HepG2 (cell line): ENCODE measurements at regions not wholly inside any gene's neighbourhood (a gene's known extent, or its start where the extent isn't known, plus 50 kb on each side); places are given as distances from the start of the nearest gene placed in this dataset.

ENCODE experiments used
- AKNA ChIP-seq: sonication (generic); formaldehyde crosslinking; IDR thresholded peaks from 2 replicates; pipeline ENCODE4 v1.4.0; 2020; ENCODE audit warnings: missing genetic modification reagents, borderline replicate concordance
- EZH2 ChIP-seq: conservative IDR thresholded peaks from 2 replicates; pipeline ENCODE4 v1.6.1; 2012; ENCODE audit warnings: mild to moderate bottlenecking, low read depth, low read length, moderate library complexity
- FOXM1 ChIP-seq: sonication (generic); formaldehyde crosslinking; IDR thresholded peaks from 2 replicates; pipeline ENCODE4 v1.5.0; 2020; ENCODE audit warnings: missing genetic modification reagents
- MYNN ChIP-seq: sonication (generic); formaldehyde crosslinking; IDR thresholded peaks from 2 replicates; pipeline ENCODE4 v1.4.0; 2020; ENCODE audit warnings: mild to moderate bottlenecking, low read depth, missing genetic modification reagents
- NBN ChIP-seq: fragments of 450-650 bp; conservative IDR thresholded peaks from 2 replicates; pipeline ENCODE4 v1.6.1; 2017
- NFRKB ChIP-seq: fragments of 450-650 bp; IDR thresholded peaks from 2 replicates; pipeline ENCODE4 v1.6.1; 2017
- NPAS2 ChIP-seq: sonication (generic); formaldehyde crosslinking; IDR thresholded peaks from 2 replicates; pipeline ENCODE4 v1.8.0; 2022; ENCODE audit warnings: mild to moderate bottlenecking, missing genetic modification reagents, borderline replicate concordance
- POLR2G ChIP-seq: fragments of 200-400 bp; formaldehyde crosslinking; IDR thresholded peaks from 2 replicates; pipeline ENCODE4 v1.6.1; 2018; ENCODE audit warnings: mild to moderate bottlenecking, low read depth, low read length, moderate library complexity
- RNF2 ChIP-seq: fragments of 450-650 bp; conservative IDR thresholded peaks from 2 replicates; pipeline ENCODE4 v1.6.1; 2016; ENCODE audit warnings: low read depth
- ZBTB39 ChIP-seq: sonication (generic); formaldehyde crosslinking; IDR thresholded peaks from 2 replicates; pipeline ENCODE4 v1.5.0; 2020; ENCODE audit warnings: missing genetic modification reagents
- ZFYVE20 ChIP-seq: sonication (generic); formaldehyde crosslinking; IDR thresholded peaks from 2 replicates; pipeline ENCODE4 v1.8.0; 2023; ENCODE audit warnings: low read depth, mild to moderate bottlenecking, moderate library complexity, missing genetic modification reagents, borderline replicate concordance
- ZNF124 ChIP-seq: sonication (generic); formaldehyde crosslinking; IDR thresholded peaks from 2 replicates; pipeline ENCODE4 v1.4.0; 2020; ENCODE audit warnings: missing genetic modification reagents
- ZNF143 ChIP-seq: sonication (generic); formaldehyde crosslinking; IDR thresholded peaks from 2 replicates; pipeline ENCODE4 v1.4.0; 2020; ENCODE audit warnings: missing genetic modification reagents
- ZXDC ChIP-seq: sonication (generic); formaldehyde crosslinking; IDR thresholded peaks from 2 replicates; pipeline ENCODE4 v1.5.0; 2020; ENCODE audit warnings: mild to moderate bottlenecking, missing genetic modification reagents
- TF ChIP-seq, protein P1 (sequence below), 2 experiments: sonication (generic) in 1 of 2; formaldehyde crosslinking in 1 of 2; IDR thresholded peaks; 2 replicates each; pipeline versions ENCODE4 v1.5.1 to v1.6.1; 2011 to 2020; ENCODE audit warnings: borderline replicate concordance in 1 of 2, low read depth in 1 of 2, low read length in 1 of 2, mild to moderate bottlenecking in 1 of 2, missing genetic modification reagents in 1 of 2, moderate library complexity in 1 of 2
- TF ChIP-seq, protein P2 (sequence below): sonication (generic); formaldehyde crosslinking; IDR thresholded peaks from 2 replicates; pipeline ENCODE4 v1.5.0; 2020; ENCODE audit warnings: missing genetic modification reagents
- TF ChIP-seq, protein P3 (sequence below): sonication (generic); formaldehyde crosslinking; IDR thresholded peaks from 2 replicates; pipeline ENCODE4 v1.8.1; 2023; ENCODE audit warnings: mild to moderate bottlenecking, missing genetic modification reagents

DNA sequence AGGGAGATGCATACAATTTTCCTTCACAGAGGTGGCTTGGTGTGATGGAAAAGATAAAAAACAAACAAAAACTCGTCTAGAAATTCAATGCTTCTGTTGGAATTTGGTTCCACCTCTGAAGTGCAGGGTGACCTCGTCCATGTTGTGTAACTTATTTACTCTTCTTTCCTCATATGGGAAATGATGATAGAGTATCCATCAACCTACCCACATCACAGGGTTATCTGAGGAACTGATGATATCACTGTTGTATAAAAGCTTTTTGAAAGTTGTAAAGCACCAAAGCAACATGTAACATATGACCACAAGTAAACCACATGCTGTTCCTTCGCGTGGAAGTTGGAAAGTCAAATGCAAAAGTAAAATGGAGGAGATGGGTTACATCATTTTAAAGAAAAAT lies 212.0 kb upstream of the SGK1 start (continued):
- TF ChIP-seq ZBTB39 (CRISPR knock-in tag) (no peak), AKNA (CRISPR knock-in tag) (no peak), FOXM1 (CRISPR knock-in tag) (no peak), RNF2 (peak; percentile 35; the same call in 1 of the 2 replicates), EZH2 (no peak), NPAS2 (no peak), ZNF124 (CRISPR knock-in tag) (peak; percentile 79), MYNN (CRISPR knock-in tag) (no peak), ZFYVE20 (no peak), ZXDC (CRISPR knock-in tag) (no peak), ZNF143 (no peak), NFRKB (no peak), POLR2G (no peak), NBN (no peak)
- TF ChIP-seq, protein P1, sequence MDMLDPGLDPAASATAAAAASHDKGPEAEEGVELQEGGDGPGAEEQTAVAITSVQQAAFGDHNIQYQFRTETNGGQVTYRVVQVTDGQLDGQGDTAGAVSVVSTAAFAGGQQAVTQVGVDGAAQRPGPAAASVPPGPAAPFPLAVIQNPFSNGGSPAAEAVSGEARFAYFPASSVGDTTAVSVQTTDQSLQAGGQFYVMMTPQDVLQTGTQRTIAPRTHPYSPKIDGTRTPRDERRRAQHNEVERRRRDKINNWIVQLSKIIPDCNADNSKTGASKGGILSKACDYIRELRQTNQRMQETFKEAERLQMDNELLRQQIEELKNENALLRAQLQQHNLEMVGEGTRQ (IDR thresholded peaks at IDR 0.05; ENCODE audit: low read depth, low read length): no peak
- TF ChIP-seq, protein P1 (CRISPR knock-in tag; IDR thresholded peaks at IDR 0.05; ENCODE audit: borderline replicate concordance): peak; percentile 45; the same call in 1 of the 2 replicates
- TF ChIP-seq, protein P2, sequence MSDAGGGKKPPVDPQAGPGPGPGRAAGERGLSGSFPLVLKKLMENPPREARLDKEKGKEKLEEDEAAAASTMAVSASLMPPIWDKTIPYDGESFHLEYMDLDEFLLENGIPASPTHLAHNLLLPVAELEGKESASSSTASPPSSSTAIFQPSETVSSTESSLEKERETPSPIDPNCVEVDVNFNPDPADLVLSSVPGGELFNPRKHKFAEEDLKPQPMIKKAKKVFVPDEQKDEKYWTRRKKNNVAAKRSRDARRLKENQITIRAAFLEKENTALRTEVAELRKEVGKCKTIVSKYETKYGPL (CRISPR knock-in tag): peak; percentile 96
- TF ChIP-seq, protein P3, sequence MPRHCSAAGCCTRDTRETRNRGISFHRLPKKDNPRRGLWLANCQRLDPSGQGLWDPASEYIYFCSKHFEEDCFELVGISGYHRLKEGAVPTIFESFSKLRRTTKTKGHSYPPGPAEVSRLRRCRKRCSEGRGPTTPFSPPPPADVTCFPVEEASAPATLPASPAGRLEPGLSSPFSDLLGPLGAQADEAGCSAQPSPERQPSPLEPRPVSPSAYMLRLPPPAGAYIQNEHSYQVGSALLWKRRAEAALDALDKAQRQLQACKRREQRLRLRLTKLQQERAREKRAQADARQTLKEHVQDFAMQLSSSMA (CRISPR knock-in tag): no peak
